ENCODE measurements at regions not wholly inside any gene's neighbourhood (a gene's known extent, or its start where the extent isn't known, plus 50 kb on each side); places are given as distances from the start of the nearest gene placed in this dataset.

DNA sequence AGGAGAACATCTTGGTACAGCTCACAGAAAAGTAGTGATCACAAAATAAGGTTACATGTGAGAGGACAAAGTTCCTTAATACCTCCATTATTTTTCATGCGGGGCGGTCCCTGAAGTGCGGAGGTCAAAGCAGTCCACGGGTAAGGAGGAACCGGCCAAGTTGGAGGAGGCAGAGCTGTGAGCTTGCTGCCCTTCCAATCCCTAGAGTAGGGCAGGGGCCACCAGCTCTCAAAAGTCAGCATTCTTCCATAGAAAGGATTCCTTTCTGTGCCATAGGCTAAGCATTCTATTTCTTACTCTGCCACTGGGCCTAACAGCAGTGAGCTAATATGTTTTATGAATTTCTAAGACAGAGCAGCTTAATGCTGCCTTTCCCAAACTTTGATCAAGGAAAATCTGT is 50.9 kb upstream of the USP1 start:
- H3K27me3 ChIP-seq (ENCODE audit: control insufficient read depth in 3 of 3, insufficient read depth in 3 of 3, low read length in 3 of 3): no peaks in the 10 kb centered on the region
- FAIRE-seq (no peak), DNase-seq (no peak)
- no peak overlapping the region for H3K4me3 ChIP-seq (ENCODE audit: low read depth in 1 of 3, low read length in 3 of 3)
- no peaks in the 10 kb centered on the region for H3K36me3 ChIP-seq (ENCODE audit: control insufficient read depth in 3 of 3, insufficient read depth in 2 of 3, low read depth in 1 of 3, low read length in 3 of 3)
- no peaks in the 10 kb centered on the region for H3K9me3 ChIP-seq (ENCODE audit: control insufficient read depth in 2 of 2, insufficient read depth in 1 of 2, low read depth in 1 of 2, low read length in 1 of 2)
- H3K4me1 ChIP-seq (ENCODE audit: control insufficient read depth in 3 of 3, insufficient read depth in 2 of 3, low read depth in 1 of 3, low read length in 2 of 3): peaks cover 0 to 27% (median 0%) of the 10 kb centered on the region in 3 donors
- H3K27ac ChIP-seq (ENCODE audit: low read depth in 1 of 3, low read length in 2 of 3): peak overlapping the region in 1 of 3 donors; percentile 71
- WGBS, 3 donors: 60 to 67% (median 66%) methylated on average over 5 of the region's 5 CpGs

DNA sequence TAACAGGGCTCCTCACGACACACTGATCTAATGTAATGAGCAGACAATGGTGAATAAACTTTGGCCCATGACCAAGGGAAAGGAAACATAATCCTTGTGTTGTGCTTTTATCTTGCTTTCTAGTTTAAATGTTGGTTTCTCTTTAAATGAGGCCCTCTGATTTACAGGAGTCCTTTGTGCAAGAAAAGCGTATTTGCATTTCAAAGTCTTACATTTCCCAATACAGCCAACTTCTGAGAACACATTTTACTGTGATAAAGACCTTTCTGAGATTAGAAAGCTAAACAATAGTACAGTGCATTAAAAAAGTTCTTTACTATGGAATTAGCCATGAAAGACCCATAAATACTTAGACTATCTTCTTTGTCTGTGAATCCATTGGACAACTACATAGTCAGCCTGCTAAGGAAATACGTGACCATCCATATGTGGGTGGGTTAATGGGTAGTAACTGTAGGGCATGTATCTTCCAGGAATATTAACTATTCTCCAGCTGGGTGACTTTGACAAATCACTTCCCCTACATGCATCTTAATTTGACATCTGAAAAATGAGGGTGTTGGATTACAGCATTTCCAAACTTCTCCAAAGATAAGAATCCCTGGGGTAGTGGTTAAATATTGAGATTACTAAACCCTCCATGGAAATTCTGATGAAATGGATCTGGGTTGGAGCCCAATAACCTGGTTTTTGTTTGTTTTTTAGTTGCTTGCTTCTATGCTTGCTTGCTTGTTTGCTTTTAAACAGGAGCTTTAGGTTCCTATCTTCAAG is 50.3 kb upstream of the USP1 start:
- H3K9me3 ChIP-seq (ENCODE audit: control insufficient read depth in 2 of 2, insufficient read depth in 1 of 2, low read depth in 1 of 2, low read length in 1 of 2): no peaks in the 10 kb centered on the region
- FAIRE-seq (no peak), DNase-seq (peak in 1 of 2 donors; percentile 79)
- no peak overlapping the region for H3K4me3 ChIP-seq (ENCODE audit: low read depth in 1 of 3, low read length in 3 of 3)
- no peaks in the 10 kb centered on the region for H3K36me3 ChIP-seq (ENCODE audit: control insufficient read depth in 3 of 3, insufficient read depth in 2 of 3, low read depth in 1 of 3, low read length in 3 of 3)
- H3K27ac ChIP-seq (ENCODE audit: low read depth in 1 of 3, low read length in 2 of 3): peak overlapping the region in 1 of 3 donors; percentile 71
- 21 to 48% (median 36%) methylated on average over 3 of the region's 3 CpGs for WGBS, 3 donors
- H3K27me3 ChIP-seq (ENCODE audit: control insufficient read depth in 3 of 3, insufficient read depth in 3 of 3, low read length in 3 of 3): no peaks in the 10 kb centered on the region
- peaks cover 0 to 27% (median 0%) of the 10 kb centered on the region in 3 donors for H3K4me1 ChIP-seq (ENCODE audit: control insufficient read depth in 3 of 3, insufficient read depth in 2 of 3, low read depth in 1 of 3, low read length in 2 of 3)
